HG03521 (cell line): ENCODE measurements at regions not wholly inside any gene's neighbourhood (a gene's known extent, or its start where the extent isn't known, plus 50 kb on each side); places are given as distances from the start of the nearest gene placed in this dataset.
"Not testable (repeated sequence)": the region's sequence is repeated elsewhere in the genome, so short reads cannot be mapped to it uniquely, and the experiment has no call there.

Experiments used
- ATAC-seq: cut with Tn5 transposase; IDR thresholded peaks from one replicate; pipeline ENCODE4 v1.9.1; 2021; ENCODE audit warnings: mild to moderate bottlenecking, moderate library complexity; ENCODE audit not compliant: unreplicated experiment

DNA sequence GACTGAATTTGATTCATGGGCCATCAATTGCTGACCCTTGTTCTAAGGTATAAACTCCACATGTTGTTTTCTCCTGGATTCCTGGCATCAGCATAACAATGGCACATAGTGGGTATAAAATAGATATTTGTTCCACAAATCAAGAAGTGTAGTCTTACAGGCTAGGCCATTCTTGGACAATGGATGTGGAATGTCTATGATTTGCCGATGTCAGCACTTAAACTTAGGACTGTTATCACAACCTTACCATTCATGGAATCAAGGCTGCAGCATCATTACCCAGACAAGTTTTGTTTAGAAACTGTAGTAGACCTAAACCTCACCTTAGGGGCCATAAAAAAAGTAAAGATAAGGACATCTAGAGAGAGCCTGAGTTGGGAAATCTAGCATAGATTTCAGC lies 680.0 kb downstream of the BRINP1 start:
- no peak for ATAC-seq

DNA sequence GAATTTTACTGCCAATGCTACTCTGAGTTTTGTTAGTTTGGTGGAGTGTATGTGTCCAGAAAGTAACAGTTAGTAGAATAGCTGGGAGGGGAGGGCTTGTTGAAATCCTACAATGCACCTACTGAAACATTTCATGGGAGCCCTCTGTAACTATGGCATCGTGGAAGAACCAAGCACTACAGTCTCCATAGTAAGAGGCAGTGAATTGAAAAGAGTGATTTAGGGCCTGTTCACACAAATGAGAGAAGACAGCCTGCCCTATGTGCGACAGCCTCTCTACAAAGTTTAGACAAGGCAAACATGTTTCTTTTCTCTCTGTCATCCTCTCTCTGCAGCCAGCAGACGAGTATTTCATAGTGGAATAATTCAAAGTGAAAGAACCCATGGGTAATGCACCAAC lies 676.6 kb downstream of the BRINP1 start:
- ATAC-seq, result no peak

DNA sequence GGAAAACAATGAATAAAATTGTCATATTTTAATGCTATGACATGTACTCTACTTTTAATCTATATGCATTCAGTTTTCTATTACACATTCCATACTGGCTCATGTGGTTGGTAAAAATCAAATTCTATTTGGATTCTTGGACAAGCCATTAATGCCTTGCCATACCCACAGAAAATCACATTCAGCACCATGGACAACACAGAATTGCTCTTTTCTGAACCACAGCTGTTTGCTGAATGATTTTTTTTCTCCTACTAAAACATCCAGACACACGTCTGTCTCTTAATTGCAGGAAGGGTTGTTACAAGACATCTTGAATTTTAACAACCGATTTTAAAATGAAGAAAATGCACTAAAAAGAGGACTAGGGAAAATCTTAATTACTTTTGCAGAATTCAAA lies 675.6 kb downstream of the BRINP1 start:
- ATAC-seq, result no peak

DNA sequence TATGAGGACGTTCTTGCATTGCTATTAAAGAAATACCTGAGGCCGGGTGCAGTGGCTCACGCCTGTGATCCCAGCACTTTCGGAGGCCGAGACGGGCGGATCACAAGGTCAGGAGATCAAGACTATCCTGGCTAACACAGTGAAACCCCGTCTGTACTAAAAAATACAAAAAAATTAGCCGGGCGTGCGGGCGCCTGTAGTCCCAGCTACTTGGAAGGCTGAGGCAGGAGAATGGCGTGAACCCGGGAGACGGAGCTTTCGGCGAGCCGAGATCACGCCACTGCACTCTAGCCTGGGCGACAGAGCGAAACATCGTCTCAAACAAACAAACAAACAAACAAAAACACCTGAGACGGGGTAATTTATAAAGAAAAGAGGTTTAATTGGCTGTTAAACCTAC lies 674.0 kb downstream of the BRINP1 start:
- not testable (repeated sequence) for ATAC-seq

DNA sequence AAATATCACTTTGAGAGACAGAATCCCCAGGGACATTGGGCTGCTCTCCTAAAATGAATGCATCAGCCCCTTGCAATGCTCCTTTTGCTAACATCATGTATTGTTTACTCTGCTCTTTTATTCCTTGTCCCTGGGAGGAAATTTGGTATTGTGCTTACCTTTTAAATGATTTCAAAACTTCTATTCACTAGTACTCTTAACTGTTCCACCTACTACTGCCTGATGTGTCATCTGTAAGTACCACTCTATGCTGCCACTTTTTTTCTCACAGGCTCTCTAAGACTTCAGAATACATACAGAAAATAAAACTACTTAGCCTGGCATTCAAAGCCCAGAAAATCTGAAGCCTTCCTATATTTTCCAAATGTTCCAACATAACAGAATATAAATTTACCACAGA lies 667.2 kb downstream of the BRINP1 start:
- no peak for ATAC-seq

DNA sequence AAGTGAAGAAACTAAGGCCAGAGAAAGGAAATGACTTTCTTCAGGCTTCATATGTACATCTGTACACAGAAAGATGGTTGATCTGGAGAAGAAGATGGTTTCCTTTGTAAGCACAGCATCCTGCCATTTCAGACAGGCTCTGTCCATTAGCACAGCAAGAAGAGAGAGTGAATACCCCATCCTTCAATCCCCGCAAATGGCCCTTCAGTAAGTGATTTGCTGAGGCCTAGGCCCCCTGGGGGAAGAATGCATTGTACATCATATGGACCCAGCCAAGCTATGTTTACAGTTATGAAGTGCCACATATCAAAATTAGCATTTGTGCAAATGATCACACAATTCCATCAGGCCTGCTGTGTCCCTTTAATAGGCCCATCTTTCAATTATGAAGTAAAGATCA lies 657.4 kb downstream of the BRINP1 start:
- no peak for ATAC-seq

DNA sequence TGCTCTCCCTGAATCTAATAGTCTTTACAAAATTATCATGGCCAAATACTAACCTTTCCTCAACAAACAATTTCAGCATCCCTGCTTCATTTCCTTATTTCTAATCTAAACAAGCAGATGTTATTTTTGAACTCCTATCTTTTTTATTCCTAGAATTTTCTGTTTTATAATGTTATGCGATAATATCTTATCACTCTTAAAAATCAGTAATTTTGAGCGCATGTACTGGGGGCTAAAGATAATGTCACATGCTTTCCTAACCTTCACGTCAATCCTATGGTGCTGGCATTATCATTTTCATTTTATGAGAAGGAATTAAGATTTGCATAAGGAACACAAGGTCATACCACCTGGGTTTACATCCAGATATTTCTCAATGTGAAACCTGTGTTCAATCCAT lies 648.0 kb downstream of the BRINP1 start:
- ATAC-seq, result no peak

DNA sequence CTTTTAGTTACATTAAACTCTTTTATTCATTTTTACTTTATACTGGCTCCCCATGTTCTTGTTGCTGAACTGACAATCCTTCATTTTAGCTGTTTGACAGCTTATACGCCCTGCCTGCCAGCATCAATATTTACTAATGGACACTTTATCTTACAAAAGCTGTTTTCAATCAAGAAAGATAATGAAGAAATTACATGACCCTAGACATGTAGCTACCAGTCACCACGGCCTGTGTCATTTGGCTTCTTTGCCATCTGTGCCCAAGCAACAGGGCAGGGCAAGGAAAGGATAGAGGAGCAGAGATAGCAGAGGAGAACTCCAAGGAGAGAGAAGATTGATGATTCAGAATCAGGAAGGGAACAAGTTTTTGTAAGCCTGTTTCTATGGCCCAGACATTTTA lies 647.3 kb downstream of the BRINP1 start:
- no peak for ATAC-seq

DNA sequence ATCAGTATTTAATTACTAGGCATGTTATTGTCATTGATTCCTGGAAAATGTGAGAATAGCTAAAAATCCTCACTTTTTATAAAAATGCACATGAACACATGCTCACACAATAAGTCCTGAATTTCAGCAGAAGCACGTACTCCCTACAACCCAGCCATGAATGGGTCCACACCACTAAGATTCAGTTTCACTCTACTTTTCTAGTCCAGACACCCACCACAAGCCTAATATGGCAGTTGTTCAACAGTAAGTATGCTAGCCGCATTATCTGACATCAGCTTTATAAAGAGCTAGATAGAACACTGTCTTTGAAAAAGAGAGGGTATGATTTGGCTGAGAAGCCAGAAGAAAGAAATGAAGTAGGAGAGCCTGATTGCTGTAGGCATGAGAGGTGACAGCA lies 639.3 kb downstream of the BRINP1 start:
- ATAC-seq, result no peak

DNA sequence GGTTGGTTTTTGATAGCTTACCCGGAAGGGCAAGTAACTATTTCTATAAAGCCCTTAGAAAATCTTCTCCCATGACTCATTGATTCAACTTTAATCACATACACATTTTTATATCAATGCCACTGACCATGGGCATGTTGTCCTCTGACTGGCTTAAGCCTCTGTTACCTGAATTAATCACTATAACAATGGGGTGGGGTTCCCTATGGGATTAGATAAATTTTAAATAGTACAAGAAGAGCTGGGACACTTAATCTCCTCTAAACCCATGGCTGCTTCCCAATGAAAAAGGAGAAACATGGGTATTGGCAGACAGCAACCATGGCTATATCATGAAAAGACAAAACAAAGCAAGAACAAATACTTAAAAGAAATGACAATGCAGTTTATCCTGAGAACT lies 636.2 kb downstream of the BRINP1 start:
- ATAC-seq, result no peak

DNA sequence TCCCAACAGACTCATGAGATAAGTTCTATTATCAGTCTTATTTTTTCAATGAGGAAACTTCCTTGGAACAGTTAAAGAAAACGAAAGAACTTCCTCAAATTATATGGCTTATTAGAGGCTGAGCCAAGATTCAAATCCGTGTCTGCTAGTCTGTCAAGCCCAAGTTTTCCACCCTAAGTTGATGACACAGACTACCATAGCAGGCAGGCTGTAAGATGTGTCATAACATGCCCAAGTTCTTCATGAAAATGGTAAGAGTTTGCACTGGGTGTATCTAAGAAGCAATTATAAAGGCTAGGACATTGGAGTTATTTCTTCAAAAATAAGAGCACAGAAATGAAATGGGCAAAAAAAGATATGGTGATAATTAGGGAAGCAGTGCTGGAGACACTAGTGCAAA lies 634.5 kb downstream of the BRINP1 start:
- ATAC-seq, result no peak

DNA sequence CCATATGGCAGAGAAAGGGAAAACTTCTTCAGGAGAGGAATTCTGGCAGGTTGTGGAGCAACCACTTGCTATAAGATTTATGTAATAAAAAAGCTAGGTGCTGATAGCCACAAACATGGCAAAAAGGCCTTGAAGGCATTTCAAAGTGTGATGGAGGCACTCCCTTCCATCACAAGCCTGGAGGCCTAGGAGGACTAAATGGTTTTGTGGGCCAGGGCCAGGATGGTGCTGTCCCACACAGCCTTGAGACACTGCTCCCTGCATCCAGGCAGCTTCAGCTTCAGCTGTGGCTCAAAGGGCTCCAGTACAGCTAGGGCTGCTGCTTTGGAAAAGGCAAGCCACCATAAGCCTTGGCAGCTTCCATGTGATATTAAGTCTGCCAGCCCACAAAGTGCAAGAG lies 632.8 kb downstream of the BRINP1 start:
- no peak for ATAC-seq

DNA sequence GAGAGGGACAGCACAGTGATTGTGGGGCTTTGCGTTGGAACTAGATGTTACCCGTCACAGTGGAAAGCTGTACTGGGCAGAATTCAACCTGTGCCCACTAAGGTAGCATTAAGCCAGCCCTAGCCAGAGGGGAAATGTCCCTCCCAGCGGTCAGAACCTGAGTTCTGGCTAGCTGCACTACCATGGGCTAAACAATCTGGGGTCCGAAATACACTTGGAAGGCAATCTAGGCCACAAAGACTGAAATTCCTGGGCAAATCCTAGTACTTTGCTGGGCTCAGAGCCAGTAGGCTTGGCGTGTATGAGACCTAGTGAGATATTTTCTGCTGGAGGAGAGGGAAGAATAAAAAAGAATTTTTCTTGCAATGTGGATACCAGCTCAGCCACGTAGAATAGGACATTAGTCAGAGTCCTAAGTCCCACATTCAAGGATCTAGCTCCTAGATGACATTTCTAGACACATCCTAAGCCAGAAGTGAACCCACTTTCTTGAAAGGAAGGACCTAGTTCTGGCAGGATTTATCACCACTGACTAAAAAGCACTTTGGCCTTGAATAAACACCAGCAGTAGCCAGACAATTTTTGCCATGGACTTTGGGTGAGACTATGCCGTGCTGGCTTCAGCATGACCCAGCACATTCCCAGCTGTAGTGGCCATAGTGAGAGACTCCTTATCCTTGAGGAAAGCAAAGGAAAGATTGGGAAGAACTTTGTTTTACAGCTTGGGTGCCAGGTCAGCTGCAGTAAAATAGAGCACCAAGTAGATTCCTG lies 618.0 kb downstream of the BRINP1 start:
- ATAC-seq, result no peak

DNA sequence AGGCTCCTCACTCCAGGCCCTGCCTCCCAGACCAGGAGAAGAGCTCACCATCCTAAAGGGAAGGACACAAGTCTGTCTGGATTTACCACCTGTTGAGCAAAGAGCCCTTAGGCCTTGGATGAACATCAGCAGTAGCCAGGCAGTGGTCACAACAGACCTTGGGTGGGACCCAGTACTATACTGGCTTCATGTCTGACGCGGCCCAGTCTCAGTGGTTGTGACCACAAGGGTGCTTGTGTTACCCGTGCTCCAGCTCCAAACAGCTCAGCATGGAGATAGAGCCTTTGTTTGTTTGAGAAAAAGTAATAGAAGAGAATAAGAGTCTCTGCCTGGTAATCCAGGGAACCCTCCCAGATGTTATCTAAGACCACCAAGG lies 617.4 kb downstream of the BRINP1 start:
- no peak for ATAC-seq

DNA sequence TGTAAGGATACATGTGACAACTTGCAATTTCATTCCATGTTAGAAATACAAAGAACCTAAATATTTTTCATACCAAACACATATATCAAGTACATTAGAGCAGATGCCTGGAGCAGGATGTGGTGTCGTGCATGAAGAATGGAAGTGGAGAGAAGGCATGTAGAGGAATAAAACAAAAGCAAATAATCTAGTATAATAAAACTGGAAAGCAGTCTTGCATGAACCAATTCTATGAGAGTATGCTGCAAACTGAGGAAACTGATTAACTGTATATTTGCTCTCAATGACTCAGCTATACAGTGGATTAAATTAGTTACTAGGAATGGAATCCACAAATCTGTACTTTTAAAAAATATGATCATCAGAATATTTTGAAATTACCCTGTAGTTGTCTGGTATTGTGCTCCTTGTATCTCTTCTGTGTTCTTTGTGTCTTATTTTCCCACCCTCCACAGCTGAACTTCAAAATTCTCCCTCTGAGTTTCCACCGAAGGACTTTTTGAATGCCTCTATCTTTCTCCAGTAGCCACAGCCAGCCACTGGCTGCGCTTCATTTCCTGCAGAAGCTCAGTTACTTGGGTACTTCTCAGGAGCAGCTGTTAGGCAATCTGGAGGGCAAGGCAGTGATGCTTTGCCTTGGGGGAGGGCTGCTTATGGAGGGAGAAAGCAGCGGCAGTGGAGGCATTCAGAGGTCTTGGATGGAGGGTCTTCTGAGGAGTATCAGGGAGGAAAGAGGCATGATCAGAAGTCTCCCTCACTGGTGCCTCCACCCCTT lies 608.0 kb downstream of the BRINP1 start:
- ATAC-seq, result no peak

DNA sequence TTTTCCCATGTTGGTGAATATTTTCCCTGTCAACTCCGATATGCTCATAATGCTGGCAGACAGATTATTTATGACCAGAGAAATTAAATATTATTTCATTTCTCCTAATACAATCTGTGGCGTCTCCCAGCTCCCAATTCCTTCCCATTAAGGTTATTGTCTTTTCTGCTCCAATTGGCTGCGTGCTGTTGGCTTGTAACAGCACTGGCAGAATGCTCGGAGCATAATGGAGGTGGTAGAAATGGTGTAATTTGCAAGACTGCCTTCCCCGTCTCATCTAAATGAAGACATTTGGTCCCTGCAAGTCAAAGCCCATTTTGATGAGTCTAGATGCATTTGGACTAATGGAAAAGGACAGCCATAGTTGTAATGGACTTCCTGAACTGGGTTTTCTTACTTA lies 601.7 kb downstream of the BRINP1 start:
- no peak for ATAC-seq

DNA sequence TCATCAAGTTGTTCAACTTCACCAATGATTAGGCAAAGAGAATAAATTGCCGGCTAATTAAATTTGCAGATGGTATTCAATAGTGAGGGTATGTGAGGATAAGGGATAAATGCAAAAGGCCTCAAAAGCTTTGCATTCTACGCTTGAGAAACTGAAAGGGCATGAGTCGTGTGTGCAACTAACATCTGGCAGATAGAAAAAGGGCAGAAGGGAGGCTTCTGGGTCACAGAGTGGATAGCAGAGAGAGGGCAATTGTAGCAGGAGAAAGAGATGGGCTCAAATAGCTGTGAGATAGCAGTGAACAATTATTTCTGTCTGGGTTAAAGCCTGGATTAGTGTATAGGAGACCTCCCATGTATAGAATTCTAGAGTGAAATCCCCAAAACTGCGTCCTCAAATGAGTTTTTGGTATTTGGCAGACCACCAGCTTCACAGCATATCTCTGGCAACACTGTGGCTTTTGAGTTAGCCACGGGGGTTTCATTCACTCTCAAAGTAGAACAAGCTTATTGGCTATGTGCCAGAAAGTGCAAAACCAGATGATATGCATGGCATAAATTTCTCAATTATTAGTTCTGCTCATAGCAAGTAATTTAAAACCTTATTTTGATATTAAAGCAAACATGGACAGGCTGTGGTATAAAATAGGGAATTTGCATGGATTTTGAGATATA lies 586.3 kb downstream of the BRINP1 start:
- ATAC-seq, result no peak

DNA sequence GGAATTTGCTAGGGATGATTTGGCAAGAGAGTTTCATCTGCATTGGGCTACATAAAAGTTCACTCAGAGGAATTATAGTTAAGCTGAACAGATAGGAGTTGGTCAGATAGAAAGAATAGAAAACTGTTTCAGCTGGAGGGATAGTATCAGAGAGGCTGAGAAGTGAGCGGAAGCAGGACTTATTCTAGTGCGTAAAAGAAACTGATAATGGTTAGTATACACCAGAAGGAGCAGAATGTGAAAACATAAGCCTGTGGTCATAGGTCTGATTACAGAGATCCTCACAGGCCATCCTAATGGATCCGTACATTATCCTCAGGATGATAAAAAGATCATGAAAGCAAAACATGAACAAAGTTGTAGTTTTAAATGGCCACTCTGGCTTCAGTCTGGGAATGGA lies 585.2 kb downstream of the BRINP1 start:
- no peak for ATAC-seq

DNA sequence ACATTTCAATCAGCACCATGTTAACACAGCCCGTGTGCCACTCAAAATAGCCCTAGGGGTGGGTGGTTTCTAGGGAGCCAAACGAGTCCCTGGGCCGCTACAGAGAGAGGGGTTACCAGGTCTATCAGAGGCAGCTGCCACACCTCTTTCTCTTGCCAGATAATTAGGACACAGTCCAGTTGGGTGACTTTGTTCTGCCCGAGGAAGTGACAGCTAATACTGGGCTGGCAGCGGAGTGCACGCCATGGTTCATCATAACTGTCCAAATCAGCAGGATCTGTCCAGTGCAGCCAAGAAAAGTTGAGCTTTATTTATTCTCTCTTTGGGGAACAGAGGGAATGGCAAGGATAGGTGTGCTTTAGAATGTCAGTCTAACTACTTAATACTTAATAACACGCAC lies 583.8 kb downstream of the BRINP1 start:
- ATAC-seq, result no peak

DNA sequence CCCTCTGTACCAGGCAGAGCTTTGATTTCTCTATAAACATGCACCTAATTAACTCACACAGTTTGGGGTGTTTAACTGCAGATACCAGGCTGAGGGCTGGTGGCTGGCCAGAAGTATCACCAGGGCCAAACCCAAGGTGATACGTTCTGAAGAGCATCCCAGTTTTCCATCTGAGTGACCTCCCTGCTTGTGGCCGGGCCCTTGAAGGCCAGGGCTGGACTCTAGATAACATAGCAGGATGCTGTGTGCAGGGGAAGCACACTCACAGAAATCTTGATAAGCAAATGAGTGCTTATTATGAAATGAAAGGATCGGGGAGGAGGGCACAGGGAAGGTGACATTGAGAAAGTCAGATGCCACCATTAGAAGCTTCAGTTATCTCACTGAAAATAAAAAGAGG lies 582.4 kb downstream of the BRINP1 start:
- ATAC-seq, result no peak

DNA sequence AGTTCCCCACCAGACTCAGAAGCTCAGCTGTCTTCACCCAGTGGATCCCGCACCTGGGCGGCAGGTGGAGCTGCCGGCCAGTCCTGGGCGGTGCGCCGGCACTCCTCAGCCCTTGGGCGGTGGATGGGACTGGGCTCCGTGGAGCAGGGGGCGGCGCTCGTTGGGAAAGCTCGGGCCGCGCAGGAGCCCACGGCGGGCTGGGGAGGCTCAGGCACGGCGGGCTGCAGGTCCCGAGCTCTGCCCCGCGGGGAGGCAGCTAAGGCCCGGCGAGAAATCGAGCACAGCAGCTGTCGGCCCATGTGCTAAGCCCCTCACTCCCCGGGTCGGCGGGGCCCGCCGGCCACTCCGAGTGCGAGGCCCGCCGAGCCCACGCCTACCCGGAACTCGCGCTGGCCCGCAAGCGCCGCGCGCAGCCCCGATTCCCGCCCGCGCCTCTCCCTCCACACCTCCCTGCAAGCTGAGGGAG lies 560.0 kb downstream of the BRINP1 start:
- no peak for ATAC-seq

DNA sequence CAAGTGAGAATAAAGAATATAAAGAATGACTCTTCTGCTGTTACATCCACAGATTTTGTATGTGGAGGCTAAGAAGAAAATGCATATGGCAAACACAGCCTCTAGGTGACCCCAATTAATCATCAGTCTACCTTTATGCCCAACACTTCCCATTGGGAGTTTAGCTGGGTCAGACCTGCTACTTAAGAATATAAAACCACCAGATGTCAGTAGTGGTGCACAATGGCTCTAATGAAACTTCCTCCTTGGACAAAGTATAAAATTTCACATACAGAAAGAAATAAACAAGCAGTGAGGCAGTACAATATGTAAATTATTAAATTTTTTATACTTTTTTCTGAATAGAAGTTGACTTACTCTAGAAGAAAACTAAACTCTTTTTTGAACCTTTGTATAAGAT lies 539.9 kb downstream of the BRINP1 start:
- no peak for ATAC-seq
